Nephron progenitor cell (in vitro differentiated cells): ENCODE measurements at regions not wholly inside any gene's neighbourhood (a gene's known extent, or its start where the extent isn't known, plus 50 kb on each side); places are given as distances from the start of the nearest gene placed in this dataset.
"Not testable (repeated sequence)": the region's sequence is repeated elsewhere in the genome, so short reads cannot be mapped to it uniquely, and the experiment has no call there.

ENCODE experiments used
- DNase-seq: peaks from one replicate; pipeline ENCODE4 v3.0.0; 2021
- H3K27ac Mint-ChIP-seq: 2 replicates; pipeline ENCODE4 v1.8.0; 2021; ENCODE audit warnings: mild to moderate bottlenecking, moderate library complexity, mixed read lengths
- H3K27me3 Mint-ChIP-seq: 2 replicates; pipeline ENCODE4 v1.8.0; 2021; ENCODE audit warnings: mild to moderate bottlenecking, low read depth, mixed read lengths; ENCODE audit not compliant: poor library complexity
- H3K36me3 Mint-ChIP-seq: 2 replicates; pipeline ENCODE4 v1.8.0; 2021; ENCODE audit warnings: low read depth, mixed read lengths
- H3K4me1 Mint-ChIP-seq: 2 replicates; pipeline ENCODE4 v1.8.0; 2021; ENCODE audit warnings: mixed read lengths
- H3K4me3 Mint-ChIP-seq: 2 replicates; pipeline ENCODE4 v1.8.0; 2021; ENCODE audit warnings: mild to moderate bottlenecking, moderate library complexity, mixed read lengths
- H3K9me3 Mint-ChIP-seq: 2 replicates; pipeline ENCODE4 v1.8.0; 2021; ENCODE audit warnings: mild to moderate bottlenecking, moderate library complexity, mixed read lengths
- TF ChIP-seq, protein P1 (sequence below): fragments of 200-600 bp; sonication (generic); IDR thresholded peaks from 2 replicates; pipeline ENCODE4 v1.5.0; 2021; ENCODE audit warnings: antibody characterized with exemption

DNA sequence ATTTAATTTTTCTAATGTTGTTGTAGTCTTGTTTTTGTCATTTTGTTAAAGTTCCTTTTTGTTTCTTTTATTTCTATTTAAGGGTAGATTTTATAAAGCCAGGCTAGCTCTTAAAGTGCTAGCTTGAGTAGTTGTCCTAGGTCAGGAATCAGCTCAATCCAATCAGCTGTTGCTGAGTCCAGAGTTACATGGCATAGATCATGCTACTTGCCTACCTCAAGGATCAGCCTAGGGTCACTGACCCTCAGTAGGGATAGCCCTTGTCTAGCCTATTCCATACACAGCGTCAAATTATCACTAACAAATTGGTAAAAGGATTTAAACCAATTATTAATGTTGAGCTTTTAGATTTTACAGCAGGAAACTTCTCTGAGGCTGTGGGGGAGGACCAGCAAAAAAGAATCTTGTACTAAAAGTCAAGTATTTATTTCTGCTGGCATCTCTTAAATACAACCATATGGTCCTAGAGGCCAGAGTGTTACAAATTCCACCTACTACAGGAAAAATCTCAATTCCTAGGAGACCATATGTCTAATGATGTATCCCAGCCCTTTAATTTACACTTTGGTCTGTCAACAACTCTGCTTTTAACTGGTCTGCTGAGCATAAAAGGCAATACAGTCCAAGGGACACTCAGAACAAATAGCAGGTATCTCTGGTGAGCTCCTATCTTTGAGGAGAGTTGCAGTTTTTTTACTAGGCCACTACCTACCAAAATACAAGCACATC lies 138.3 kb upstream of the PTPRG start:
- Mint-ChIP-seq H3K27me3 (peaks cover 6% of the 10 kb centered on the region), H3K27ac (peak overlapping the region; percentile 86), H3K36me3 (no peaks in the 10 kb centered on the region), H3K4me1 (peaks cover 15% of the 10 kb centered on the region), H3K9me3 (no peaks in the 10 kb centered on the region), H3K4me3 (no peak overlapping the region)
- no peak for DNase-seq
- TF ChIP-seq, protein P1, sequence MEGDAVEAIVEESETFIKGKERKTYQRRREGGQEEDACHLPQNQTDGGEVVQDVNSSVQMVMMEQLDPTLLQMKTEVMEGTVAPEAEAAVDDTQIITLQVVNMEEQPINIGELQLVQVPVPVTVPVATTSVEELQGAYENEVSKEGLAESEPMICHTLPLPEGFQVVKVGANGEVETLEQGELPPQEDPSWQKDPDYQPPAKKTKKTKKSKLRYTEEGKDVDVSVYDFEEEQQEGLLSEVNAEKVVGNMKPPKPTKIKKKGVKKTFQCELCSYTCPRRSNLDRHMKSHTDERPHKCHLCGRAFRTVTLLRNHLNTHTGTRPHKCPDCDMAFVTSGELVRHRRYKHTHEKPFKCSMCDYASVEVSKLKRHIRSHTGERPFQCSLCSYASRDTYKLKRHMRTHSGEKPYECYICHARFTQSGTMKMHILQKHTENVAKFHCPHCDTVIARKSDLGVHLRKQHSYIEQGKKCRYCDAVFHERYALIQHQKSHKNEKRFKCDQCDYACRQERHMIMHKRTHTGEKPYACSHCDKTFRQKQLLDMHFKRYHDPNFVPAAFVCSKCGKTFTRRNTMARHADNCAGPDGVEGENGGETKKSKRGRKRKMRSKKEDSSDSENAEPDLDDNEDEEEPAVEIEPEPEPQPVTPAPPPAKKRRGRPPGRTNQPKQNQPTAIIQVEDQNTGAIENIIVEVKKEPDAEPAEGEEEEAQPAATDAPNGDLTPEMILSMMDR = no peak

DNA sequence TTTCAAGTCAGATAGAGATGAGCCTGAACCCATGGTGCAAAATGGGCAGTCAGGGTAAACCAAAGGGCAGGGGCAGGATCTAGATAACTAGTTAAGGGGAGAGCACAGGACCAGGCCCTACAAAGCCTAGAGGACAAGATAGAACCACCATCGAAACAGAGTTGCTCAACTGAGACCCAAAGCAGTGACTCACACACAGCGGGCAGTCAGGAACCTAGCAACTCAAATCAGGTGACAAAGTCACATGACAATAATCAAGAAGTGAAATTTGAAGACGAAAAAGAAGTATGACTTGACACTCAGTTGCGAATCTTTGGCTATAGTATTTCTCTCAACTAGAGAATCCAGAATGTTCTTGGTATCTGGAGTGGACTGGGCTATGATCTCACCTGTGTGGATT lies 136.0 kb upstream of the PTPRG start:
- peaks cover 22% of the 10 kb centered on the region for H3K4me1 Mint-ChIP-seq
- H3K9me3 Mint-ChIP-seq = no peaks in the 10 kb centered on the region
- DNase-seq = no peak
- peaks cover 6% of the 10 kb centered on the region for H3K27me3 Mint-ChIP-seq
- TF ChIP-seq, protein P1 = no peak
- no peaks in the 10 kb centered on the region for H3K36me3 Mint-ChIP-seq
- no peak overlapping the region for H3K27ac Mint-ChIP-seq
- no peak overlapping the region for H3K4me3 Mint-ChIP-seq

DNA sequence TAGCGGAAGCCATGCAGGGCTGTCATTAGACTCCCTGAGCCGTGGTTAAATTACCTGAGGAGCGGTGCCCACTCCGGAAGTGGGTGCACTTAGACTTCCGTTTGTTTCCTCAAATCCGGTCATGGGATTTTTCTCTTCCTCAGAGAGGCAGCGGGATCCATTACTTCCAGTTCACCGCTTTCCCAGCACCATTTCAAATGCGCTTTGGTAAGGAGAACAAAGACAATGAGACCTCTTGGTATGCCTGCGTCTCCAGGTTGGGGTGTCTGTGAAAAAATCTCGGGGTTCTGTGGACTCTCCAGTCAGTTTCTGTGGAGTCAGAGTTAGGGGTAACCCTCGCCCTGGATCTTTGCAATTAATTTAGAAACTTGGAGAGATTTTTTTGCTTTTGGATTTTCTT lies 132.3 kb upstream of the PTPRG start:
- peak overlapping the region; percentile 81 for H3K27ac Mint-ChIP-seq
- H3K4me3 Mint-ChIP-seq = no peak overlapping the region
- peaks cover 7% of the 10 kb centered on the region for H3K4me1 Mint-ChIP-seq
- peaks cover 9% of the 10 kb centered on the region for H3K9me3 Mint-ChIP-seq
- no peak for DNase-seq
- TF ChIP-seq, protein P1 = no peak
- H3K27me3 Mint-ChIP-seq = peaks cover 6% of the 10 kb centered on the region
- no peaks in the 10 kb centered on the region for H3K36me3 Mint-ChIP-seq

DNA sequence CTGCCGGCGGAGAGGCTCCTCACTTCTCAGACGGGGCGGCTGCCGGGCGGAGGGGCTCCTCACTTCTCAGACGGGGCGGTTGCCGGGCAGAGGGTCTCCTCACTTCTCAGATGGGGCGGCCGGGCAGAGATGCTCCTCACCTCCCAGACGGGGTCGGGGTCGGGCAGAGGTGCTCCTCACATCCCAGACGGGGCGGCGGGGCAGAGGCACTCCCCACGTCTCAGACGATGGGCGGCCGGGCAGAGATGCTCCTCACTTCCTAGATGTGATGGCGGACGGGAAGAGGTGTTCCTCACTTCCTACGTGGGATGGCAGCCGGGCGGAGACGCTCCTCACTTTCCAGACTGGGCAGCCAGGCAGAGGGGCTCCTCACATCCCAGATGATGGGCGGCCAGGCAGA lies 126.5 kb upstream of the PTPRG start:
- H3K27ac Mint-ChIP-seq, H3K4me3 Mint-ChIP-seq, H3K27me3 Mint-ChIP-seq, DNase-seq, H3K36me3 Mint-ChIP-seq, H3K4me1 Mint-ChIP-seq: not testable (repeated sequence)
- peaks cover 36% of the 10 kb centered on the region for H3K9me3 Mint-ChIP-seq

DNA sequence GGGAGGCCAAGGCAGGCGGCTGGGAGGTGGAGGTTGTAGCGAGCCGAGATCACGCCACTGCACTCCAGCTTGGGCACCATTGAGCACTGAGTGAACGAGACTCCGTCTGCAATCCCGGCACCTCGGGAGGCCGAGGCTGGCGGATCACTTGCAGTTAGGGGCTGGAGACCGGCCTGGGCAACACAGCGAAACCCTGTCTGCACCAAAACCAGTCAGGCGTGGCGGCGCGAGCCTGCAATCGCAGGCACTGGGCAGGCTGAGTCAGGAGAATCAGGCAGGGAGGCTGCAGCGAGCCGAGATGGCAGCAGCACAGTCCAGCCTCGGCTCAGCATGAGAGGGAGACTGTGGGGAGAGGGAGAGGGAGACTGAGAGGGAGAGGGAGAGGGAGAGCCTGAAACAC lies 126.0 kb upstream of the PTPRG start:
- H3K4me1 Mint-ChIP-seq, DNase-seq, H3K27me3 Mint-ChIP-seq, H3K36me3 Mint-ChIP-seq, H3K27ac Mint-ChIP-seq, H3K4me3 Mint-ChIP-seq: not testable (repeated sequence)
- peaks cover 36% of the 10 kb centered on the region for H3K9me3 Mint-ChIP-seq

DNA sequence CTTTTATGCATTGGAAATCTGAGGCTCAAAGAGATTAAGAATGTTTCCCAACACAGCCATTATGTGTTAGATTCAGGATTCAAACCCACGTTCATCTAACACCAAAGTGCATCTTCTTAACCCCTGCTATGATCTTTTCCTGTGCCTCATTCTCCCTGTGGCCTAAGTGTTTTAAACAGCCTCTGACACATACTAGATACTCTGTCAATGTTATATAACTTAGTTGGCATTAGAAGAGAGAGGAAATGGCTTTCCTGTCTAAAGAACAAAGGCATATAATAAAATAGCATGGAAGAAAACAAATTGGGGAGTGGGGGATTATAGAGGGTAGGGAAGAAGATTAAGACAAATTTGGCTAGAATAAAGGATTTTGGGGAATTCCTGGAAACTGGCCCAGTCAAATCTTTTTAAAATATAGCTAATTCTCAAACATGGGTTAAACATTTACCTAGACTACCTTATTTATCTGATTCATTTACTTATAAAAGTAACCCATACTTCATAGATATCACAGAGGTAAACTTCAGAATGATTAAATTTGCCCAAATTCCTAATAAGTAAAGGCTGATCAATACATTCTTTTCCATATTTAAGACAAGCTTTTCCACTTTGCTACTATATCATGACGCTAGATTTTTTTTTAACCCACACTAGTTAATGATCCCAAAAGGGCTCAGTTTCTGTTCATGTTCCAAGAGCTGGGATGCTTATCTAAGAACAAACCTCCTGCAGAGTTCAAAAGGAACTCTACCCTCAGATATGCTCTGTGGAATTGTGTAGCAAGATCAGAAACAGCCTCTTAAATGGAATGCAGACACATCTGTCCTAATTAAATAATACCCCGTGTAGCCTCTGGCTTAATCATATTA lies 122.9 kb upstream of the PTPRG start:
- H3K27ac Mint-ChIP-seq = no peak overlapping the region
- TF ChIP-seq, protein P1 = no peak
- peaks cover 8% of the 10 kb centered on the region for H3K4me1 Mint-ChIP-seq
- peaks cover 10% of the 10 kb centered on the region for H3K36me3 Mint-ChIP-seq
- H3K9me3 Mint-ChIP-seq = peaks cover 27% of the 10 kb centered on the region
- no peak overlapping the region for H3K4me3 Mint-ChIP-seq
- no peaks in the 10 kb centered on the region for H3K27me3 Mint-ChIP-seq
- no peak for DNase-seq
